A673 (cell line): ENCODE measurements at regions not wholly inside any gene's neighbourhood (a gene's known extent, or its start where the extent isn't known, plus 50 kb on each side); places are given as distances from the start of the nearest gene placed in this dataset.
"Not testable (repeated sequence)": the region's sequence is repeated elsewhere in the genome, so short reads cannot be mapped to it uniquely, and the experiment has no call there.

ENCODE experiments used
- BruUV-seq: library from RNA; stranded (reverse); fragments of 400-500 nt; replicated peaks from 2 replicates; lab custom pipeline; 2021; lab: Mats Ljungman, UMichigan
- CTCF ChIA-PET: fragments of 300-600 bp; sonication (Branson Sonifier 250); formaldehyde crosslinking; loops from one replicate; lab custom pipeline; 2022; ENCODE audit warnings: antibody characterized with exemption; lab: Charles Lee
- POLR2A ChIA-PET: fragments of 300-600 bp; sonication (Branson Sonifier 250); formaldehyde crosslinking; loops from one replicate; lab custom pipeline; 2022; ENCODE audit warnings: antibody characterized with exemption; ENCODE audit not compliant: low non-redundant PET; lab: Charles Lee
- DNase-seq: peaks from one replicate; pipeline ENCODE4 v3.0.0-alpha.2; 2015; ENCODE audit warnings: low spot score
- H3K27ac ChIP-seq: fragments of 200-600 bp; sonication (generic); 2 replicates; pipeline ENCODE4 v1.5.1; 2016; ENCODE audit warnings: mixed run types, low read depth, mild to moderate bottlenecking, mixed read lengths, antibody characterized with exemption, low read length; ENCODE audit not compliant: poor library complexity, severe bottlenecking
- H3K27me3 ChIP-seq: fragments of 200-600 bp; sonication (generic); replicated peaks from 2 replicates; pipeline ENCODE4 v1.6.1; 2017; ENCODE audit warnings: mixed run types, low read depth, mild to moderate bottlenecking, mixed read lengths, antibody characterized with exemption, low read length; ENCODE audit not compliant: insufficient read depth, poor library complexity
- H3K36me3 ChIP-seq: fragments of 200-600 bp; sonication (generic); 2 replicates; pipeline ENCODE4 v1.6.1; 2016; ENCODE audit warnings: mixed run types, mild to moderate bottlenecking, mixed read lengths, antibody characterized with exemption, low read length; ENCODE audit not compliant: insufficient read depth, poor library complexity, severe bottlenecking
- H3K4me1 ChIP-seq: fragments of 200-600 bp; sonication (generic); 2 replicates; pipeline ENCODE4 v1.6.1; 2017; ENCODE audit warnings: mixed run types, mild to moderate bottlenecking, mixed read lengths, antibody characterized with exemption, low read length; ENCODE audit not compliant: insufficient read depth, poor library complexity, severe bottlenecking
- H3K4me3 ChIP-seq: fragments of 200-600 bp; sonication (generic); 2 replicates; pipeline ENCODE4 v1.5.1; 2016; ENCODE audit warnings: low read depth, mixed run types, mild to moderate bottlenecking, mixed read lengths, low read length; ENCODE audit not compliant: poor library complexity, severe bottlenecking
- H3K9me3 ChIP-seq: fragments of 200-600 bp; sonication (generic); 2 replicates; pipeline ENCODE4 v1.6.1; 2016; ENCODE audit warnings: mixed run types, low read depth, mild to moderate bottlenecking, mixed read lengths, antibody characterized with exemption, low read length; ENCODE audit not compliant: poor library complexity, severe bottlenecking
- CTCF ChIP-seq: fragments of 300-800, 200-600 bp; sonication (generic); conservative IDR thresholded peaks from 2 replicates; pipeline ENCODE4 v1.5.1; 2017; ENCODE audit warnings: low read depth, mild to moderate bottlenecking, antibody characterized with exemption, low read length, moderate library complexity, mixed read lengths
- EZH2 ChIP-seq: fragments of 200-600 bp; sonication (generic); IDR thresholded peaks from 2 replicates; pipeline ENCODE4 v1.6.1; 2017; ENCODE audit warnings: borderline replicate concordance, low read depth, mild to moderate bottlenecking, mixed read lengths, antibody characterized with exemption, low read length; ENCODE audit not compliant: poor library complexity, severe bottlenecking
- intact Hi-C: fragments of 100-400 bp; cut with micrococcal nuclease; formaldehyde crosslinking; loops from one replicate; pipeline ENCODE4 v1.10.0; 2022; ENCODE audit not compliant: unreplicated experiment

- ChIA-PET CTCF (no interaction called here), POLR2A (no interaction called here)
- intact Hi-C loops: no loop called here
- Histone ChIP-seq H3K4me1 (no peaks in the 10 kb centered on the region), H3K9me3 (no peaks in the 10 kb centered on the region), H3K4me3 (no peak overlapping the region), H3K27ac (no peak overlapping the region), H3K27me3 (no peaks in the 10 kb centered on the region), H3K36me3 (no peaks in the 10 kb centered on the region)
- no TSS peak for BruUV-seq
- no peak for DNase-seq
- TF ChIP-seq EZH2 (no peak), CTCF (no peak)
Measured at GRCh38 chr20:22523128-22523498, 61.3 kb downstream of the FOXA2 start.

- intact Hi-C loops: no loop called here
- TF ChIP-seq EZH2 (no peak), CTCF (no peak)
- no peaks in the 10 kb centered on the region for H3K9me3 ChIP-seq
- ChIA-PET CTCF (no interaction called here), POLR2A (no interaction called here)
- H3K27me3 ChIP-seq: no peaks in the 10 kb centered on the region
- H3K4me1 ChIP-seq: no peaks in the 10 kb centered on the region
- no peak for DNase-seq
- H3K36me3 ChIP-seq: no peaks in the 10 kb centered on the region
- no TSS peak for BruUV-seq
- no peak overlapping the region for H3K4me3 ChIP-seq
- no peak overlapping the region for H3K27ac ChIP-seq
Measured at GRCh38 chr20:22522701-22523100, 61.7 kb downstream of the FOXA2 start.

- H3K4me3 ChIP-seq, CTCF ChIA-PET, H3K4me1 ChIP-seq, intact Hi-C loops, BruUV-seq, H3K36me3 ChIP-seq, H3K27ac ChIP-seq, POLR2A ChIA-PET, H3K27me3 ChIP-seq, H3K9me3 ChIP-seq, DNase-seq: not testable (repeated sequence)
Measured at GRCh38 chr20:22521940-22522339, 62.4 kb downstream of the FOXA2 start.

GRCh38 chr20:22520381-22520780 lies 64.0 kb downstream of the FOXA2 start:
- peaks cover 3% of the 10 kb centered on the region for H3K27me3 ChIP-seq
- TF ChIP-seq EZH2: no peak
- no peaks in the 10 kb centered on the region for H3K36me3 ChIP-seq
- H3K27ac ChIP-seq: no peak overlapping the region
- CTCF ChIA-PET: no interaction called here
- no peaks in the 10 kb centered on the region for H3K4me1 ChIP-seq
- DNase-seq: no peak
- intact Hi-C loops: no loop called here
- no TSS peak for BruUV-seq
- no peaks in the 10 kb centered on the region for H3K9me3 ChIP-seq
- no peak overlapping the region for H3K4me3 ChIP-seq
- POLR2A ChIA-PET: no interaction called here
